ENCODE measurements at regions not wholly inside any gene's neighbourhood (a gene's known extent, or its start where the extent isn't known, plus 50 kb on each side); places are given as distances from the start of the nearest gene placed in this dataset.

GRCh38 chr6:97563529-97563928 lies 280.5 kb upstream of the MMS22L start:
- TF ChIP-seq NFYB (IDR thresholded peaks at IDR 0.05; ENCODE audit: insufficient read depth, low read depth, low read length) (no peak), POLR2AphosphoS5 (IDR thresholded peaks at IDR 0.05; ENCODE audit: low read length) (no peak), SMARCA5 (IDR thresholded peaks at IDR 0.05) (no peak), CTCF (IDR thresholded peaks at IDR 0.05 in 2 of 3, conservative IDR thresholded peaks at IDR 0.05 in 1 of 3; ENCODE audit: control insufficient read depth in 2 of 3, extremely low read depth in 1 of 3, insufficient read depth in 1 of 3, low read depth in 3 of 3, low read length in 3 of 3) (no peak), ZNF217 (IDR thresholded peaks at IDR 0.05) (no peak), IKZF2 (IDR thresholded peaks at IDR 0.05) (no peak)

Measured in GM12878 (cell line).